ENCODE measurements at regions not wholly inside any gene's neighbourhood (a gene's known extent, or its start where the extent isn't known, plus 50 kb on each side); places are given as distances from the start of the nearest gene placed in this dataset.

DNA sequence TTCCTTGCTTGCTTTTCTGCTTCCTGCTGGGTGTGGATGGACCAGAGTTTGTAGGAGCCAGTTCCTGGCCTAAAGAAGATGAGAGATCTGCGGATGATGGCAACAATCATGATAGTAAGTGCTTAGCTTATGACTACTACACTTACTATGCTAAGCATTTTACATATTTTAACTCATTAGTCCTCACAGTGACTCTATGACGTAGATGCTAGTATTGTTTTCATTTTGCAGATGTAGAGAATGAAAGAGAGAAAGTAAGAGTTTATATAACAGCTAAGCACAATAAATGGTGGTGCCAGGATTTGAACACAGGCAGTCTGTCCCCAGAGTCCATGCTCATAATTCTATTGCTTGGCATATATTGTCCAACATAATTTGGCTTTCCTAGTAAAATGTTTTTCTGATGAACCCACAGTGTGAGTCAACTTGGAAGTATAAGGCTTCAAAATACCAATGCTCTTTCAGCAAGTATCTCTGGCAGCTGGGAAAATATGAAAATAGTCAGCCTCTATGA, 363.2 kb upstream of the DDHD1 start:
- no peak for DNase-seq (ENCODE audit: low read depth in 2 of 2)

DNA sequence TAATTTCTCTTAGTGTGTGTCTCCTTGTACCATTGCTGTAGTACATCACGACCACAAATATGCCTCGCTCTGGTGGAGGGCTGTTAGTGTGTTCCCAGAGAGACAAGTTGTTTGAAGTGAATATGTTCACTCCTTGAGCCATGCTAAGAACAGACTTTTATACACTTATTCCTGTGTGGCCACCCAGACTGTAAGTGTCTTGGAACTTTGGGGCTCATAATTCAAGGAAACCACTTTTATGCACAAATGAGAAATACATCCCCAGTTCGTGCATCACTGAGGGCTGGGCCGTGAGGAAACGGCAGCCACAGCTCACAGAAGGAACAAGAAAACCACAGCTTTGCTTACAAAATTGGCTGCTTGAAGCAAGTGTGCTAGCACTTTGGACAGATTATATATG, 362.2 kb upstream of the DDHD1 start:
- DNase-seq (ENCODE audit: low read depth in 2 of 2) = no peak

GRCh38 chr14:53514197-53514596, 361.1 kb upstream of the DDHD1 start:
- DNase-seq (ENCODE audit: low read depth in 2 of 2) = no peak

DNA sequence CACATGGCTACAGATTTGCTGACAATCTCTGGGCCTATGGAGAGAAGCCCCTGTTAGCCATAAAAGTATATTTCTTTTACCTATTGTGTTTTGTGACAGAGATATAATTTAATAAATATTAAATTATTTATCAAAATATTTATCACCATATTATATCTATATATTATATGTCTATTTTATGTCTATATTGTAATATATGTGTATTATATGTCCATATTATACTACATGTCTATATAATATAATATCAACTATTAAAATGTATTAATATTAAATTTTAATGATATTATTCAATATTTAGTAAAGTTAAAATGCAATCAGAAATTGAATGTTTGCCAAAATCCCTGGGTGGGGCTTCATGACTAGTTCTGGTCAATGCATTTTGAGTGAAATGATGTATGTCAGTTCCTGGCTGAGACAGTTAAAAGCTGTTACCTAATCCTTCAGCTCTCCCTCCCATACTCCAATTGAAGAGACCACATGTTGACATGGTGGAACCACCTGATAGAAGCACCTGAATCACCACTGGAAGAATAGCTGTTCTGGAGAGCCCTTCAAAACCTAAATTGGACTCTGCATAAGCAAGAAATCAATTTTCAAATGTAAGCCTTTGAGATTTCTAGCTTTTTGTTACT, 357.3 kb upstream of the DDHD1 start:
- no peak for DNase-seq (ENCODE audit: low read depth in 2 of 2)

DNA sequence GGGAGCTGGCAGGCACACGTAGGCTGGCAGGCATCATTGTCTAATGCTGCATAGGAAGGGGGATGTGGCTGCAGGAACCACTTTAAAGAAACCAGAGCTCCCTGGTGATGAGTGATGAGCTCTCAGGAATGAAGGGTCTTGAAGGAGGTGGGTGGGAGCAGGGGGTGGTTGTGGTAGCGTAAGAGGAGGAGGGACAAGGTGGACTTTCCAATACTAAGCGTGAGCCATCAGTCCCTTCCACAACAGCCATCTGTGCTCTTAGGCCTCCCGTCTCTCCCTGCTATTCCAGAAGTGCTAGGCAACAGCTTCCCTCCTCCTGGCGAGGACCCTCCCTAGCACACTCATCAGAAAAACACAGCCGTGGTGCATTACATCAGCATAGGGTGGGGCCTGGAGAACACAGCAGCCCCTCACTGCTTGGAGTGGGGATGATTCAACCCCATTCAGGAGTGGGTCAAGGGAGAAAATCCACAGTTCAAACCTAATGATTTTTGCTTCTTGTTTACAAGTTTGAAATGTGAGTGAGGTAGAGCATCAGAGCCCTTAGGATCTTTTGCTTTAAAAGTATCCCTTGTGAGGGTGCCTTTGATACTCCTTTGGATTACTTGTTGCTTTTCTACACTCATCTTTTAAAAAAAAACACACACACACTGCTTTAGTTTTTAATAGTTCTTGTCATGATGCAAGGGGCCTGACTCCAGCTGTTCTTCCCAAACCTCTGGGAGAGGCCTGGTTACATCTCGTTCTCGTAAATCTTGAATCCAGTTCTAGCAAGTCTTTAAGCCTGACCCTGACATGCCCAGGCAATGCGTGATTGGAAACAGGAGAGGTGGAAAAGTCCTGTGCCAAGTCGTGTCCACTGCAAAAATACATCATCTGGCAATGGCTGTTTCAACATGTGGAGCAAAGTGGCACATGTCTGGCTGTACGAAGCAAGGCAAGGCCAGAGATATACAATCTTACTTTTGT, 356.4 kb upstream of the DDHD1 start:
- DNase-seq (ENCODE audit: low read depth in 2 of 2) = no peak

DNA sequence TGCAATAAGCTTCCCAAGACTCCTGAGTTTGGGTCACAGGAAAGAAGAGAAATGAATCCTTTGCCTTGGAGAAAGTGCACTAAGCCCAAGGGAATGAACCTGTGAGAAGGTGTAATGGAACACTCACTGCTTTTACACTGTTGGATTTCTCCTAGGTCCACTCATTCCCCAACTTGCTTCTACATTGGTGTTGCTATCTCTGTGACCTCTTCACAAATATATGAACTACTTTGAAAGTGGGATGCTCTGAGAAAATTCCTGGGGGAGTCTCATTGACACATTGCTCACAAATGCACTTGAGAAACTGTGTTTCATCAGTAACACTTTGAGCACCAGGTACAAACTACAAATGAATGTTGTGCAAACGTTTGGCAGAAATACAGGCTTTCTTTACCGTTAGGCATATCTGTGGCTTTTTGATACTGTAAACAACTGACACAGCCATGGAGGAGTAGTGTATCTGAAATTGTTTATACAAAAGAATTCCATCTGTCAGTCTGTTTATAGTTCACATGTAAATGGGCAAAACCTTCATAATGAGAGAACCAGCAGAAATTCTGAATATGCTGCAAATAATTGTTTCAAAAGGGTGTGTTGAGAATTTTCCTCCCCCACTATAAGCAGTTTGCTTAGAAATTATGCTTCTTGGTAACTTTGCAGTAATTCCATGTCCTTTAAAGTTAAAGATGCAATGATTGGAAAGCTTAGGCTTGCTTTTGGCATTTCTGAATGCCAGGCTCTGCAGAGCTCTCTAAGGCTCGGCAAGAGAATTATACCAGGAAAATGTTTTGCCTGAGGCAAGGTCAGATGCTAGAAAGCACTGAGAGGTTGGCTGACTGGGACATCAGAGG, 348.5 kb upstream of the DDHD1 start:
- DNase-seq (ENCODE audit: low read depth in 2 of 2) = no peak

DNA sequence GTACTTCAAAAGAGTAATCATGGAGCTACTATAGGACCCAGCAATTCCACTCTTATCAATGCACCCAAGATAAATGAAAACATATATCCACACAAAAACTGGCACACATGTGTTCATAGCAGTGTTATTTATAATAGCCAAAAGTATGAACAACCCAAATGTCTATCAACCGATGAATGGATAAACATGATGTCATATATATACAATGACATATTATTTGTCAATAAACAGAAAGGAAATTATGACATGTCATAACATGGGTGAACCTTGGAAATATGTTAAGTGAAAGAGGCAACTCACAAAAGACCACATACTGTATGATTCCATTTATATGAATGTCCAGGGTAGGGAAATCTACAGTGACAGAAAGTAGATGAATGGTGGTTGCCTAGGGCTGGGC, 347.1 kb upstream of the DDHD1 start:
- DNase-seq (ENCODE audit: low read depth in 2 of 2) = no peak

GRCh38 chr14:53496668-53497067, 343.5 kb upstream of the DDHD1 start:
- DNase-seq (ENCODE audit: low read depth in 2 of 2) = no peak

DNA sequence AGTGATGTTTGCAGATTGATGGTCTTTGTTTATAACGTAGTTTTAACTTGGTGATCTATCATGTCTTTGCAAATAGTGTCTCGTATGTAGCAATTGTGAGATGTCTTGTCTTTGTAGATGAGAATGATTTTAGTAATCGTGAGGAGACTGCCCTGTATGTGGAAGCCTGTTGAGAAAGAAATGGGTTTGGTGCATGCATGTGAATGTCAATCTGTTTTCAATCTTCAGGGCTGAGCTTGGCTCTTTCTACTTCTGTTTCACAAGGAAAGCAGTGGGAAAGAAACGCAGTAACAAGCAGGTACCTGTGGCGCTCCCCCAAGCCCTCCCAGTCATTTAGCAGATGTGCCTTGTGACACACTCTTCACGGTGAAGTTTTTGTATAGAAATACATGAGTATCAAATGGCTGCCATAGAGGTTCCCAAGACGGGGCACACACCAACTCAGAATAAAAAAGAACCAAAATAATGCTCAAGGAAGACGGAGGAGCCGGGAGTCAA, 342.8 kb upstream of the DDHD1 start:
- no peak for DNase-seq (ENCODE audit: low read depth in 2 of 2)

DNA sequence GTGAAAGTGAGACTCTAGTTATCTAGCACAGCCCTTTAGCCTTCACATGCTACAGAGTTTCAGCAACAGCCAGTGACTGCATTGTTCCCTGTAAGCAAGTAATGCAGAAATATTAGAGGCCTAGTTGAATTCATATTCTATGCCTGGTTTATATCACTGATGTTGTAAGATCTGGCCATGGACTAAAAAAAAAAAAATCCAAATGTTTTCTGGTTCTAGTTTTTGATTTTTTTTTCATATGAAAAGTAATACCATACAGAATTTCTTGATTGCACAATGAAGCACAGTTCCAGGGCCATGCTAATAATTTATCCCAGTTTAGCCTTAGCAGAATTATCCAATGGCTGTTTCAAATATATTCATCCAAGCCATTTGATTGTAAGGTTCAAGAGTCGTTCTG, 341.5 kb upstream of the DDHD1 start:
- no peak for DNase-seq (ENCODE audit: low read depth in 2 of 2)

GRCh38 chr14:53493860-53494259, 340.7 kb upstream of the DDHD1 start:
- no peak for DNase-seq (ENCODE audit: low read depth in 2 of 2)

- DNase-seq (ENCODE audit: low read depth in 2 of 2) = no peak
Observed at GRCh38 chr14:53493320-53493719, 340.2 kb upstream of the DDHD1 start.

- no peak for DNase-seq (ENCODE audit: low read depth in 2 of 2)
Observed at GRCh38 chr14:53491884-53492277, 338.8 kb upstream of the DDHD1 start.

- no peak for DNase-seq (ENCODE audit: low read depth in 2 of 2)
Observed at GRCh38 chr14:53491256-53491883, 338.2 kb upstream of the DDHD1 start.

- DNase-seq (ENCODE audit: low read depth in 2 of 2) = no peak
Observed at GRCh38 chr14:53478174-53478573, 325.1 kb upstream of the DDHD1 start.

DNA sequence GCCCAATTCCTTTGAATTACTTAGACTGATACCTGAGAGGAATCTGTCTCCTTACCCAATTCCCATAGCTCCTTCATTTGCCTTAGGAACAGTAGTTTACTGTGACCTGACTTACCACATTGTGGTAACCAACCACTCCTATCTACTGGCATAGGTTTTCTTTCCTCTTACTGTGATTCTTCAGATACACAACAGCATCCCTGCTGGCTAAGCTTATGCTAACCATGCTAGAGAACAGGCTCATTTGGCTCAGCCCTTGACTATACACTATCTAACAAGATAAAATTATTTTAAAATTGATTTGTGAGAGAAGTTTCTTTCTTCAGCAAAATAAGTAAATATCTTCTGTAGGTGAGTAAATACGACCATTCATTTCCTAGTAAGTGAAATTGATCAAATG, 320.4 kb upstream of the DDHD1 start:
- no peak for DNase-seq (ENCODE audit: low read depth in 2 of 2)

GRCh38 chr14:53472306-53472705, 319.2 kb upstream of the DDHD1 start:
- DNase-seq (ENCODE audit: low read depth in 2 of 2) = no peak

DNA sequence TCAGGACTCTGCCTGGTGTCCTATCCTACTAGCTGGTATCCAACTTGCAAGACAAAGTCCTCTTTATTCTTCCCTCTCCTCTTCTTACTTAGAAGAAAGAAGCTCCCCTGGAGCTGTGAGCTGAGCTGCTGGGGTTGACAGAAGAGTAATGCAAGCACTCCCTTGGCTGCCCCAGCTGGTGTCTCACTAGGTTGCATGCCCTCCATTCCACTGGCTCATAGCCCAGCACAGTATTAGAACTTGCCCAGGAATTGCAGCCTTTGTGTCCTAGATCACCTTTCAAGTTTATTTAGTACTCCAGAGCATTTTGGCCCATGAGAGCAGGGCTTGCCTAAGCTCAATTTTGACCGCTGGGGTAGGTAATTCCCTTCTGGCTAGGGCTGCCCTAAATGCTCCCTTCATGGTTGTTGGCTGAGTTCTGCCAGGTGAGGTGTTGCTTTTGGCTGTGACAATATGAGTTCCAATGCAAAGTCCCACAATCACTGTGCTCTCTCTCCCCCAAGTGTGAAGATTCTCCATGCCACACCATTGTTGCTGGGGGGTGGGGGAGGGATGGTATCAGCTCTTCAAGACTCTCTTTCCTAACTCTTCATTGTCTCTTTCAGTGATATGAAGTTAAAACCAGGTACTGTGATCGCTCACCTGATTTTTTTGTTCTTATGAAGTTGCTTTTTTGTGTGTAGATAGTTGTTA, 317.4 kb upstream of the DDHD1 start:
- no peak for DNase-seq (ENCODE audit: low read depth in 2 of 2)

- no peak for DNase-seq (ENCODE audit: low read depth in 2 of 2)
Observed at GRCh38 chr14:53468876-53469275, 315.8 kb upstream of the DDHD1 start.

DNA sequence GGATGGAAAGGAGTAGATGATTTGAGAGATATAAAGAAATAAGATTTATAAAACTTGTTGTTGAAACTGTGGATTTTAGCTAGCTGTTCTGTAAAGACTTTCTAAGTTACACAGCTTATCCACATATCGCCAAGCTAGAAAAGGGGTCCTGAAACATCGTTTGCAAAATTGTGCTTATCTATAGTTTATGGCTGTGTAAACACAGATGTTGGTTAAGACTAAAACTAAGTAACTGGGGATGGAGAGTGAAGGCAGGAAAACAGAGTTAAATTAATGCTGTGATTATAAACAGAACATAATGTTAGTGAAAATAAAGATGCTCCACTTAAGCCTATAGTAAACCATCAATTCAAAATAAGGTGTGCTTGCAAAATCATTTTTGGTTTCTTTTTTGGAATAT, 311.3 kb upstream of the DDHD1 start:
- no peak for DNase-seq (ENCODE audit: low read depth in 2 of 2)

Data from stimulated activated CD4-positive, alpha-beta T cell treated with anti-CD3 and anti-CD28 coated beads, Interleukin-12 subunit alpha, Interleukin-12 subunit beta, amount 100 ng/mL, for 24 hours (primary cell).